Middle frontal gyrus (tissue), 1 donor: ENCODE measurements at regions not wholly inside any gene's neighbourhood (a gene's known extent, or its start where the extent isn't known, plus 50 kb on each side); places are given as distances from the start of the nearest gene placed in this dataset.

ENCODE experiments used
- DNase-seq: peaks from one replicate; pipeline ENCODE4 v3.0.0-alpha.2; 2015; ENCODE audit warnings: low spot score; ENCODE audit errors: extremely low spot score

- DNase-seq: no peak
Observed at GRCh38 chr14:62141139-62141538, 378.9 kb downstream of the SNAPC1 start.

GRCh38 chr14:62143245-62143644, 381.0 kb downstream of the SNAPC1 start:
- no peak for DNase-seq

- DNase-seq: no peak
Observed at GRCh38 chr14:62144863-62145262, 382.6 kb downstream of the SNAPC1 start.

GRCh38 chr14:62146030-62146429, 383.8 kb downstream of the SNAPC1 start:
- DNase-seq: no peak

GRCh38 chr14:62156052-62156451, 393.8 kb downstream of the SNAPC1 start:
- no peak for DNase-seq

GRCh38 chr14:62158779-62159178, 396.6 kb downstream of the SNAPC1 start:
- no peak for DNase-seq

- DNase-seq: no peak
Observed at GRCh38 chr14:62159314-62159713, 397.1 kb downstream of the SNAPC1 start.

- no peak for DNase-seq
Observed at GRCh38 chr14:62162998-62163589, 400.9 kb downstream of the SNAPC1 start.

- DNase-seq: no peak
Observed at GRCh38 chr14:62168564-62169155, 406.4 kb downstream of the SNAPC1 start.

- DNase-seq: peak; percentile 58
Observed at GRCh38 chr14:62179367-62180018, 417.3 kb downstream of the SNAPC1 start.

GRCh38 chr14:62181591-62181990, 419.4 kb downstream of the SNAPC1 start:
- DNase-seq: no peak

- no peak for DNase-seq
Observed at GRCh38 chr14:62185078-62185477, 422.9 kb downstream of the SNAPC1 start.

GRCh38 chr14:62187265-62187664, 425.0 kb downstream of the SNAPC1 start:
- no peak for DNase-seq

GRCh38 chr14:62189698-62190097, 427.5 kb downstream of the SNAPC1 start:
- no peak for DNase-seq

GRCh38 chr14:62206456-62206855, 444.2 kb downstream of the SNAPC1 start:
- no peak for DNase-seq

- DNase-seq: no peak
Observed at GRCh38 chr14:62209287-62209899, 447.2 kb downstream of the SNAPC1 start.

- no peak for DNase-seq
Observed at GRCh38 chr14:62213516-62213915, 451.3 kb downstream of the SNAPC1 start.

GRCh38 chr14:62216121-62216520, 453.9 kb downstream of the SNAPC1 start:
- DNase-seq: no peak

GRCh38 chr14:62234849-62235248, 472.6 kb downstream of the SNAPC1 start:
- no peak for DNase-seq

GRCh38 chr14:62244221-62244620, 482.0 kb downstream of the SNAPC1 start:
- no peak for DNase-seq

GRCh38 chr14:62247266-62247665, 485.0 kb downstream of the SNAPC1 start:
- no peak for DNase-seq

- no peak for DNase-seq
Observed at GRCh38 chr14:62251237-62251636, 489.0 kb downstream of the SNAPC1 start.
